Neural progenitor cell (in vitro differentiated cells): ENCODE measurements at regions not wholly inside any gene's neighbourhood (a gene's known extent, or its start where the extent isn't known, plus 50 kb on each side); places are given as distances from the start of the nearest gene placed in this dataset.

ENCODE experiments used
- DNase-seq: peaks from one replicate; pipeline ENCODE4 v3.0.0-alpha.2; 2016; ENCODE audit warnings: low spot score
- H2AFZ ChIP-seq: fragments of 200-600 bp; sonication (generic); replicated peaks from 2 replicates; pipeline ENCODE4 v1.6.1; 2016; ENCODE audit warnings: antibody characterized with exemption
- H3F3A ChIP-seq: fragments of 200-600 bp; sonication (generic); 2 replicates; pipeline ENCODE4 v1.6.1; 2016; ENCODE audit warnings: antibody characterized with exemption, low read depth
- H3K27ac ChIP-seq: fragments of 200-600 bp; sonication (generic); 2 replicates; pipeline ENCODE4 v1.5.1; 2016; ENCODE audit warnings: mild to moderate bottlenecking
- H3K27me3 ChIP-seq: fragments of 200-600 bp; sonication (generic); 2 replicates; pipeline ENCODE4 v1.6.1; 2016; ENCODE audit warnings: mild to moderate bottlenecking, moderate library complexity
- H3K36me3 ChIP-seq: fragments of 200-600 bp; sonication (generic); 2 replicates; pipeline ENCODE4 v1.5.1; 2016
- H3K4me1 ChIP-seq: fragments of 200-600 bp; sonication (generic); 2 replicates; pipeline ENCODE4 v1.6.1; 2016; ENCODE audit warnings: mixed run types
- H3K4me2 ChIP-seq: fragments of 200-600 bp; sonication (generic); 2 replicates; pipeline ENCODE4 v1.6.1; 2016
- H3K4me3 ChIP-seq: fragments of 200-600 bp; sonication (generic); 2 replicates; pipeline ENCODE4 v1.5.1; 2016
- H3K79me2 ChIP-seq: fragments of 200-600 bp; sonication (generic); 2 replicates; pipeline ENCODE4 v1.6.1; 2016; ENCODE audit warnings: low read depth
- H3K9ac ChIP-seq: fragments of 200-600 bp; sonication (generic); 2 replicates; pipeline ENCODE4 v1.6.1; 2016
- H3K9me3 ChIP-seq: fragments of 200-600 bp; sonication (generic); 2 replicates; pipeline ENCODE4 v1.5.1; 2016; ENCODE audit warnings: low read depth
- H4K20me1 ChIP-seq: fragments of 200-600 bp; sonication (generic); 2 replicates; pipeline ENCODE4 v1.6.1; 2016; ENCODE audit warnings: low read depth
- H3K27ac Mint-ChIP-seq: 3 replicates; pipeline ENCODE4 v1.8.0; 2021; ENCODE audit warnings: mixed read lengths
- H3K27me3 Mint-ChIP-seq: 2 replicates; pipeline ENCODE4 v1.8.0; 2022; ENCODE audit warnings: low read depth, mild to moderate bottlenecking, inconsistent platforms, moderate library complexity, mixed read lengths; ENCODE audit not compliant: insufficient read depth
- H3K36me3 Mint-ChIP-seq: 3 replicates; pipeline ENCODE4 v1.8.0; 2021; ENCODE audit warnings: mixed read lengths
- H3K4me1 Mint-ChIP-seq: 3 replicates; pipeline ENCODE4 v1.8.0; 2021; ENCODE audit warnings: mixed read lengths
- H3K4me3 Mint-ChIP-seq: 3 replicates; pipeline ENCODE4 v1.8.0; 2021; ENCODE audit warnings: mild to moderate bottlenecking, moderate library complexity, mixed read lengths
- H3K9me3 Mint-ChIP-seq: 3 replicates; pipeline ENCODE4 v1.8.0; 2020; ENCODE audit warnings: mixed read lengths
- EZH2 ChIP-seq: fragments of 200-600 bp; sonication (generic); IDR thresholded peaks from 2 replicates; pipeline ENCODE4 v1.6.1; 2017; ENCODE audit warnings: antibody characterized with exemption, mild to moderate bottlenecking, moderate library complexity
- EZH2phosphoT487 ChIP-seq: fragments of 200-600 bp; sonication (generic); IDR thresholded peaks from 2 replicates; pipeline ENCODE4 v1.6.1; 2017; ENCODE audit warnings: antibody characterized with exemption
- TF ChIP-seq, protein P1 (sequence below): fragments of 200-600 bp; sonication (generic); IDR thresholded peaks from 2 replicates; pipeline ENCODE4 v1.5.1; 2017; ENCODE audit warnings: antibody characterized with exemption, mild to moderate bottlenecking

DNA sequence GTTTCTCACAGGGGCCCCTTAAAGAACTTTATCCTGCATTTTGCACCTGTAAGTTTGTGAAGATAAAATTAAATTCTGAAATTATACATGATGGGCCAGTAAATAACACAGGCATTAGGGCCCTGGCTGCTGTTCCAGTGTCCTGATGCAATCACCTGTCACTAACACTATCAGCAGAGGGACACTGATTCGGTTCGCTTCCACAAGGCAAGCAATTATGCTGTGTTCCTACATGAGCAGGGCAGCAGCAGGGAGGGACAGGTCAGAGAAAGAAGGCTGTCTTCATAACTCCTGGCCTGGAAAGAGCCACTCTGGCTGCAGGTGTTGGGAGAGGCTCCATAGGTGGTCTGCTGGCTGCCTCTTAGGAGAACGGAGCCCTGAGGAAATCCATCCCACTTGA, 487.3 kb downstream of the MID1IP1 start:
- Histone ChIP-seq H3K27me3 (no peaks in the 10 kb centered on the region), H3K79me2 (no peaks in the 10 kb centered on the region), H2AFZ (no peak overlapping the region), H3K4me2 (no peak overlapping the region), H3K9me3 (peaks cover 4% of the 10 kb centered on the region), H3K9ac (no peak overlapping the region), H3K4me3 (no peak overlapping the region), H3F3A (no peaks in the 10 kb centered on the region), H3K27ac (no peak overlapping the region), H3K36me3 (no peaks in the 10 kb centered on the region), H4K20me1 (no peaks in the 10 kb centered on the region), H3K4me1 (no peaks in the 10 kb centered on the region)
- Mint-ChIP-seq H3K27me3 (peaks cover 2% of the 10 kb centered on the region), H3K9me3 (peaks cover 17% of the 10 kb centered on the region), H3K4me3 (no peak overlapping the region), H3K27ac (no peak overlapping the region), H3K36me3 (no peaks in the 10 kb centered on the region), H3K4me1 (no peaks in the 10 kb centered on the region)
- no peak for DNase-seq
- TF ChIP-seq EZH2phosphoT487, result no peak

DNA sequence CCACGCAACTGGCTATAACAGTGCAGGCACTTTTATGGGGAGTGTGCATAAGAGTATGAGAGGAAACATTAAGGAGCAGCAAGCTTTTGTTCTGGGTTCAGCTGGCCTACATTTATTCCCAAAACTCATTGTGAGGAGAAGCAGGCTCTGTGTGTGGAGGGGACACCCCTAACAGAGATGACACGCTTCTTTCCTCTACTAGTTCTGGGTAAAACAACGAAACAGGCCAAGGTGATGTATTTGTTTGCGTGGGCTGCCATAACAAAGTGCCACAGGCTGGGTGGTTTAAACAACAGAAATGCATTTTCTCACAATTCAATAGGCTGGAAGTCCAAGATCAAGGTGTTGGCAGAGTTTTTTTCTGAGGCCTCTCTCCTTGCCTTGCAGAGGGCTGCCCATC, 488.6 kb downstream of the MID1IP1 start:
- H2AFZ ChIP-seq, result no peak overlapping the region
- H3K4me3 ChIP-seq, result no peak overlapping the region
- Mint-ChIP-seq H3K36me3 (no peaks in the 10 kb centered on the region), H3K9me3 (peaks cover 13% of the 10 kb centered on the region), H3K27ac (no peak overlapping the region), H3K27me3 (peaks cover 2% of the 10 kb centered on the region), H3K4me3 (no peak overlapping the region), H3K4me1 (no peaks in the 10 kb centered on the region)
- H3K9me3 ChIP-seq, result peaks cover under 1% of the 10 kb centered on the region
- H3K27me3 ChIP-seq, result no peaks in the 10 kb centered on the region
- no peak for TF ChIP-seq EZH2phosphoT487
- TF ChIP-seq, protein P1, sequence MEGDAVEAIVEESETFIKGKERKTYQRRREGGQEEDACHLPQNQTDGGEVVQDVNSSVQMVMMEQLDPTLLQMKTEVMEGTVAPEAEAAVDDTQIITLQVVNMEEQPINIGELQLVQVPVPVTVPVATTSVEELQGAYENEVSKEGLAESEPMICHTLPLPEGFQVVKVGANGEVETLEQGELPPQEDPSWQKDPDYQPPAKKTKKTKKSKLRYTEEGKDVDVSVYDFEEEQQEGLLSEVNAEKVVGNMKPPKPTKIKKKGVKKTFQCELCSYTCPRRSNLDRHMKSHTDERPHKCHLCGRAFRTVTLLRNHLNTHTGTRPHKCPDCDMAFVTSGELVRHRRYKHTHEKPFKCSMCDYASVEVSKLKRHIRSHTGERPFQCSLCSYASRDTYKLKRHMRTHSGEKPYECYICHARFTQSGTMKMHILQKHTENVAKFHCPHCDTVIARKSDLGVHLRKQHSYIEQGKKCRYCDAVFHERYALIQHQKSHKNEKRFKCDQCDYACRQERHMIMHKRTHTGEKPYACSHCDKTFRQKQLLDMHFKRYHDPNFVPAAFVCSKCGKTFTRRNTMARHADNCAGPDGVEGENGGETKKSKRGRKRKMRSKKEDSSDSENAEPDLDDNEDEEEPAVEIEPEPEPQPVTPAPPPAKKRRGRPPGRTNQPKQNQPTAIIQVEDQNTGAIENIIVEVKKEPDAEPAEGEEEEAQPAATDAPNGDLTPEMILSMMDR, result no peak
- TF ChIP-seq EZH2, result no peak
- no peak overlapping the region for H3K27ac ChIP-seq
- H4K20me1 ChIP-seq, result no peaks in the 10 kb centered on the region
- no peaks in the 10 kb centered on the region for H3K4me1 ChIP-seq
- no peaks in the 10 kb centered on the region for H3K36me3 ChIP-seq
- DNase-seq, result no peak
- H3K9ac ChIP-seq, result no peak overlapping the region
- H3K79me2 ChIP-seq, result no peaks in the 10 kb centered on the region
- H3F3A ChIP-seq, result no peaks in the 10 kb centered on the region
- no peak overlapping the region for H3K4me2 ChIP-seq

DNA sequence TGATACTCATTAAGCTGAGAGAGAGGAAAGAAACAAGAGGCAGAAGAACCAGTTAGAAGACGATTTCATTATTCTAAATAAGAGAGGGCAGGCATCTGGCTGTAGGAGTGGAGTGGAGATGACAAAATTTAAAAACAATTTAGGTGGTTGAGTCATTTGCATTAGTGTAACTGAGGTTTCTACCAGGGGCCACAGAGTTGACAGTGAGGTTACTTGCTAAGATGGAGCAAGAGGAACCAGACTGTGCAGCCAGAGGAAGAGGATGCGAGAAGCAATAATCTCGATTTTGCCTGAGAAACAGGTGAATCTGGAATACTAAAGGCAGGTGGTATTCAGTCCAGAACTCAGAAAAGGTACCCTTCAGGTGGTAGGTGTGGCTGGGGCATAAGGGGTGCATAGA, 491.9 kb downstream of the MID1IP1 start:
- Mint-ChIP-seq H3K4me3 (no peak overlapping the region), H3K4me1 (no peaks in the 10 kb centered on the region), H3K27ac (no peak overlapping the region), H3K9me3 (peaks cover 12% of the 10 kb centered on the region), H3K27me3 (peaks cover 4% of the 10 kb centered on the region), H3K36me3 (no peaks in the 10 kb centered on the region)
- no peak overlapping the region for H3K27ac ChIP-seq
- no peak overlapping the region for H3K4me2 ChIP-seq
- TF ChIP-seq, protein P1, result no peak
- TF ChIP-seq EZH2 (no peak), EZH2phosphoT487 (no peak)
- H3K36me3 ChIP-seq, result no peaks in the 10 kb centered on the region
- H2AFZ ChIP-seq, result no peak overlapping the region
- no peak for DNase-seq
- H3K4me3 ChIP-seq, result no peak overlapping the region
- no peaks in the 10 kb centered on the region for H3K9me3 ChIP-seq
- no peaks in the 10 kb centered on the region for H3K4me1 ChIP-seq
- no peaks in the 10 kb centered on the region for H3K79me2 ChIP-seq
- no peaks in the 10 kb centered on the region for H3K27me3 ChIP-seq
- no peaks in the 10 kb centered on the region for H3F3A ChIP-seq
- H4K20me1 ChIP-seq, result no peaks in the 10 kb centered on the region
- H3K9ac ChIP-seq, result no peak overlapping the region

DNA sequence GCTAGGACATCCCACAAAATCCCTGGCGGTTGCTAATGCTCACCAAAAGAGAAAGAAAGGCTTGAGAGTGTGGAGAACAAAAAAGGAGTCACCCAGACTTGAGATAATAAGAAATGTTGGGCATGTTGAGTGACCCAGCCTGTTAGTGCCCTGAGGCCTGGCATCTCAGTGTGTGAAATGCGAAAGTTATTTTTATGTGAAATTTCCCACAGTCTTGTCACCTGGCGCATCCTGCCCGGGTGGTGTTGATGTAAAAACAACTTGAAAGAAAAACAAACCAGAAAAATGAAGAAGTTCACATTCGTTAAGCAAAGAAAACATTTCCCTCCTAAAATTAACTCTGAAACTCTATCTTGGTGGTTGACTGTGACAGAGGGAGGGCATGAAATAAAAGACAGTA, 495.2 kb downstream of the MID1IP1 start:
- Mint-ChIP-seq H3K4me3 (no peak overlapping the region), H3K27me3 (peaks cover 9% of the 10 kb centered on the region), H3K4me1 (no peaks in the 10 kb centered on the region), H3K36me3 (no peaks in the 10 kb centered on the region), H3K27ac (no peak overlapping the region), H3K9me3 (peaks cover 10% of the 10 kb centered on the region)
- no peaks in the 10 kb centered on the region for H3F3A ChIP-seq
- no peaks in the 10 kb centered on the region for H4K20me1 ChIP-seq
- no peaks in the 10 kb centered on the region for H3K9me3 ChIP-seq
- H2AFZ ChIP-seq, result no peak overlapping the region
- no peak overlapping the region for H3K27ac ChIP-seq
- no peak for DNase-seq
- TF ChIP-seq, protein P1, result no peak
- no peak overlapping the region for H3K4me2 ChIP-seq
- H3K4me3 ChIP-seq, result no peak overlapping the region
- H3K9ac ChIP-seq, result no peak overlapping the region
- H3K4me1 ChIP-seq, result no peaks in the 10 kb centered on the region
- H3K79me2 ChIP-seq, result no peaks in the 10 kb centered on the region
- no peaks in the 10 kb centered on the region for H3K27me3 ChIP-seq
- H3K36me3 ChIP-seq, result no peaks in the 10 kb centered on the region
